CD4-positive, alpha-beta T cell treated with Interleukin-17A for 1 hour (primary cell): ENCODE measurements at regions not wholly inside any gene's neighbourhood (a gene's known extent, or its start where the extent isn't known, plus 50 kb on each side); places are given as distances from the start of the nearest gene placed in this dataset.

Experiments used
- DNase-seq: peaks from one replicate; pipeline ENCODE4 v3.0.0-alpha.2; 2020

GRCh38 chr2:199019898-199020507, 437.7 kb downstream of the SATB2 start:
- no peak for DNase-seq

GRCh38 chr2:199018826-199019225, 438.9 kb downstream of the SATB2 start:
- DNase-seq: no peak

GRCh38 chr2:199015072-199015471, 442.7 kb downstream of the SATB2 start:
- DNase-seq: no peak

GRCh38 chr2:199014226-199014625, 443.5 kb downstream of the SATB2 start:
- DNase-seq: no peak

- no peak for DNase-seq
Measured at GRCh38 chr2:199011908-199012307, 445.8 kb downstream of the SATB2 start.

GRCh38 chr2:198994678-198995077, 463.1 kb downstream of the SATB2 start:
- no peak for DNase-seq

- no peak for DNase-seq
Measured at GRCh38 chr2:198991431-198991830, 466.3 kb downstream of the SATB2 start.

GRCh38 chr2:198975779-198976178, 482.0 kb downstream of the SATB2 start:
- DNase-seq: no peak

GRCh38 chr2:198973785-198974184, 484.0 kb downstream of the SATB2 start:
- DNase-seq: no peak

- no peak for DNase-seq
Measured at GRCh38 chr2:198973181-198973580, 484.6 kb downstream of the SATB2 start.

GRCh38 chr2:198968545-198968944, 489.2 kb downstream of the SATB2 start:
- DNase-seq: no peak

- DNase-seq: no peak
Measured at GRCh38 chr2:198966269-198966668, 491.5 kb downstream of the SATB2 start.

GRCh38 chr2:198961547-198961946, 496.2 kb downstream of the SATB2 start:
- DNase-seq: no peak

- no peak for DNase-seq
Measured at GRCh38 chr2:198957181-198957580, 500.6 kb downstream of the SATB2 start.

- DNase-seq: no peak
Measured at GRCh38 chr2:198953328-198953727, 504.4 kb downstream of the SATB2 start.

- DNase-seq: no peak
Measured at GRCh38 chr2:198950803-198951202, 506.9 kb downstream of the SATB2 start.

GRCh38 chr2:198945496-198945895, 512.2 kb downstream of the SATB2 start:
- DNase-seq: no peak

GRCh38 chr2:198930170-198930569, 527.6 kb downstream of the SATB2 start:
- no peak for DNase-seq

GRCh38 chr2:198928026-198928425, 529.7 kb downstream of the SATB2 start:
- DNase-seq: no peak

- no peak for DNase-seq
Measured at GRCh38 chr2:198917926-198918720, 539.6 kb downstream of the SATB2 start.

GRCh38 chr2:198917275-198917674, 540.5 kb downstream of the SATB2 start:
- no peak for DNase-seq

- DNase-seq: no peak
Measured at GRCh38 chr2:198916548-198917080, 541.1 kb downstream of the SATB2 start.

GRCh38 chr2:198913394-198914152, 544.2 kb downstream of the SATB2 start:
- DNase-seq: no peak
